Superior temporal gyrus (tissue), 1 donor: ENCODE measurements at regions not wholly inside any gene's neighbourhood (a gene's known extent, or its start where the extent isn't known, plus 50 kb on each side); places are given as distances from the start of the nearest gene placed in this dataset.

Experiments
- DNase-seq: peaks from one replicate; pipeline ENCODE4 v3.0.0-alpha.2; 2016; ENCODE audit errors: extremely low spot score

- peak; percentile 64 for DNase-seq
Observed at GRCh38 chr4:30870513-30870912, 150.3 kb downstream of the PCDH7 start.

- DNase-seq: no peak
Observed at GRCh38 chr4:30875658-30876269, 155.6 kb downstream of the PCDH7 start.

DNA sequence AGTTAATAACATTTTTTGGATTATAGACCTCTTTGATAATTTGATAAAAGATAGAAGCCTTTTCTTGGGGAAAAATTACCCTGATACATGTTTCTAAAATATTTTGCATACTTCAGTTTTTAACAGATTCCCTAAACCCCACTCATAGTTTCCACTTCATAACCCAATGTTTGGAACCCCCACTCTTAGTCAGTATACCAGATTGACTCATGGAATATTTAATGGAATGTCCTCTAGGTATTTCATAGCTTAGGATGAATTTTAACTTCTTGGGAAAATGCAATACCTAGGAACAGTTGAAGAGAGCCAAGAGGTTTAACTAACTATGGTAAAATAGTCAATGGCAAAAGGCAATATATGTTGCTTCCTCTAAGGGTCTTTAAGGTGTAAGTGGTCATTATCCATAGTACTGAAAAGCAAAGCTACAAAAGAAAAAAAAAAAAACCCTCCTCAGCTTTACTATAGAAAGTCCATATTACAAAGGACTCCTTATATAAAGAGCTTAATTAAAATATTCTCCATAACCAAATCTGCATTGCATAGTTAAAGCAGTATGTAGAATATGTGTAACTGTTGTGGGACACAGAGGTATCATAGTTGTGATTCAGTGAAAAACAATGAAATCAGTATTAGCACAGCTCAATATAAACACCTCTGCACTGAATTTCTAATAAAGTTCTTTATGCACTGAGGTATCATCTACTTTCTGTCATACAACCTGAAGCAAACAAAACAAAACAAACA is 159.9 kb downstream of the PCDH7 start:
- DNase-seq: no peak

GRCh38 chr4:30881985-30882384 is 161.8 kb downstream of the PCDH7 start:
- no peak for DNase-seq

DNA sequence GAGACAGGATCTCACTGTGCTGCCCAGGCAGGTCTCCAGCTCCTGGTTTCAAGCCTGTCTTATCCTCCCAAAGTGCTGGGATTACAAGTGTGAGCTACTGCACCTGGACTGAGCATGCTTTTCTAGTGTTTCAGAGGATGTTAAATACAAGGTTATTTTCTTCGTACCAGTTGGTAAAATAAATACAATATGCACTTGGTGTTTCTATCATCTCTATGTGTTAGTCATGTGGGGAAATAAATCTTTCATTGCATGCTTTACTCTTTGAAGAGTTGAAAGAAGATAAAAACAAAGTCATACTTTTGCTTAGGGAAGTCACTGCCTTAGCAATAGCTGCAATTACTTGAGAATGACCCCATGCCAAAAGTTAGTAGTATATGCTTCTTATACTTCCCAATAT is 162.3 kb downstream of the PCDH7 start:
- no peak for DNase-seq

DNA sequence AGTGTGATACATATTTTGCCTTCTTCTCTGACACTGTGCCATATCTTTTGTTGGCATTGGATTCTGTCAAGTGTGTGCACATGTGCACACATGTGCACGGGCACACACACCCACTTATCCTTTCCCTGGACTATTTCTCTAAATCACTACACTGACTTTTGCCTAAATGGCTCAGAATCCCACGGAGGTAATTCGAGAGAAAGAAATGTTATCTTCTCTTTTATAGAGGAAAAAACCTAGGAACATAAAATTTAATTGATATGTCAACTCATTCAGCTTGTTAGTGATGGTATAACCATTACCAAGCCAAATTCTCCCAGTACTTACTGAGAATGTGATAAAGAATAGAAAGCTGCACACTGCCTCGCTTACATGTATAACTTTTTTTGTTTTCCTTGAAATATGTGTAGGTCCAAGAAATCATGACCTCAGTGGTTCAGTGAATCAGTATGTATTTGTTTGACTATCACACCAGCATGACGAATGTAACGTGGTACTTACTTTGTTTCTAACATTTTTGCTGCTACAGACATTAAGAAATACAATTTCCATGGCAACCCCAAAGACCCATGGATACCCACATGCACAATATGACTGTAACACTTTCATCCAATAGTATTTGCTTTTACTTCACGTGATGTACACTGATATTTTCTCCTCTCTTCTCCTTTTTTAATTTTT is 163.0 kb downstream of the PCDH7 start:
- DNase-seq: no peak

GRCh38 chr4:30901461-30902451 is 181.6 kb downstream of the PCDH7 start:
- no peak for DNase-seq

DNA sequence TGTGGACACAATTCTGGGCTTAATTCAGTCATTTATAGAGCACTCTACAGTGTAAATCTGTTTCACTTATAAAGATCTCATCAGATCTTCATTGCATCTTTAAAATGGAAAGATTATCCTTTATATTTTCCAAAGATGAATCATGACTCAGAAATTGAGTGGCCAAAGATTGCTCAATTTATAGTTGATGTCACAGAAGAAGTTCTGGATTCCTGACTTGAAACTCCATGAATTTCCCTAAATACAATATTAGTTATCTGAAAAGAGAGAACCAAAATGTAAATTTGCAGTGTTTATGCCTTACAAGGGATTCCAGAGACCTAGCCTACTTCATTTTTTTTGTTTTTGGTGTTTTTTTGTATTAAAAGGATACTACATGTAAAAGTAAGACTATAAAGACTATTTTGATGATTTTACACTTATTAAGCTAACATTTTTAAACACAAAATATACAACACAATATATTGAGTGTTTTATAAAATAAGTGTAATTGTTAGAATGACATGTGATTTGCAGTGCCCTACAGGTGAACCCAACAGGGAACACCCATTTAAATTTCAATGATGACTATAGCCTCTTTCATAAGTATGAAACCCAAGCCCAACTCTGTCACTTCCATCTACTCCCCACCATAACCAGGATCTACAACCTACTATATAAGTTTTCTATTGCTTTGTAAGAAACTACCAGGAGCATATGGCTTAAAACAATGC is 183.5 kb downstream of the PCDH7 start:
- DNase-seq: no peak

DNA sequence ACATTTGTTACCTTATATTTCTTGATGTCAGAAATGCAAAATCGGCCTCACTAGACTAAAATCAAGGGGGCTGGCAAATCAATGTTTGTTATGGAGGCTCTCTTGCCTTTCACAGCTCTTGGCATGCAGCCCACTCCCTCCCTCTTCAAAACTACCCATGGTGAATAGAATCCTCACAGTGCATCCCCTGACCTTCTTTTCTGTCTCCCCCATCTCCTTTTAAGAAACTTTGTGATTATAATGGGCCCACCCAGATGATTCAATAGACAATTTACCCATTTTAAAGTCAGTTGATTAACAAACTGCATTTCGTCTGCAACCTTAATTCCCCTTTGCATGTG is 184.0 kb downstream of the PCDH7 start:
- no peak for DNase-seq

- DNase-seq: no peak
Observed at GRCh38 chr4:30904588-30904987, 184.4 kb downstream of the PCDH7 start.

GRCh38 chr4:30912098-30912714 is 192.0 kb downstream of the PCDH7 start:
- DNase-seq: no peak

- DNase-seq: no peak
Observed at GRCh38 chr4:30916337-30917274, 196.4 kb downstream of the PCDH7 start.

- DNase-seq: no peak
Observed at GRCh38 chr4:30917946-30918345, 197.8 kb downstream of the PCDH7 start.

DNA sequence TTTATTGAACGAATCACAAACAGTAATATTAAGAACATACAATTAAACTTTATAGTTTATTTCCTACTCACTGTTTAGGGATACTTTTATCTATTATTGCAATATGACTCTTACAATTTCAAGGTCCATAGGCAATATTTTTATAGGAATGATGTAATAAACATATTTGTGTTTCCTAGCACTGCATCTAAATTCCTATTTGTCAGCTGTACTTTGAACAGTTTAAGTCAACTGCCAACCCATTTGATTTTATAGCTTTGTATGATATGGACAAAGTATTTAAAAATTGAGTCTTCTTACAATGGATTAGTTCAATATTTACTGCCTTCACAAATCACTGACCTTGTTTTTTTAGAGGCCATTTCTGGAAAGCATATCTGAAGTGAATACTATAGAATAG is 199.3 kb downstream of the PCDH7 start:
- no peak for DNase-seq

GRCh38 chr4:30920043-30920442 is 199.9 kb downstream of the PCDH7 start:
- no peak for DNase-seq

DNA sequence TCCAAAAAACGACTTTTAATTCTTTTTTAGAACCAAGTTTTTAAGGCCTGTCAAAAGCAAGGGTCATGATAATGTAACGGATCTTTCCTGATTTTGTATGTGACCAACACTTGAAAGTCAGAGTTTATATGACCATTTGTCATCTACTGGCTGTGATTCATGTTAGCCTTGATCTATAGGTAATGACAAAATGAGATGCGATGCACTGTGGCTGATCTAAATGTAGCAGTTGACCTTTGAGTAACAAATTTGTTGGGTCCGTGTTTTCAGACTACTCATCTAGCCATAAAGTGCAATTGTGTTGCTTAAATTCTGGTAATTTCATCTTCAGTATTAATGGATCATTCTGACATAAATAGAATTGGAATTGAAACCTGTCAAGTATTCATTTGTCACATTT is 202.5 kb downstream of the PCDH7 start:
- no peak for DNase-seq

GRCh38 chr4:30924495-30924894 is 204.3 kb downstream of the PCDH7 start:
- DNase-seq: no peak

DNA sequence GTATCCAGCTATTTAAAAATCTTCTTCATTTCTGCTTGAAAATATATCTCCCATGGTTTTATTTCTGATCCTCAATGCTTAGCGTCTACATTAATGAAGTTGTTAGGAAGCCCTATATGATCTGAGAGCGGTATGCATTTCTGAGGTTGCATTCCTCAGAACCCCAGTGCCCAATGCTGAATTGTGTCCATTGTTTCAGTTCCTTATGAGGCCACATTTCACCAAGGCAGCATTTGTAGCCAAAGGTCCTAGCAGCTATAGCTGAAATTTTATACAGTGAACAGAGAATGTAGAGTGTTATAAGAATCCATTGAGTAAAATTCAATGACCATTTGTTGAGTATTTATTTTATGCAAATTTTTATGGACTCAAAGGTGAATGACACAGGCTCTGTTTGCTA is 209.5 kb downstream of the PCDH7 start:
- no peak for DNase-seq

DNA sequence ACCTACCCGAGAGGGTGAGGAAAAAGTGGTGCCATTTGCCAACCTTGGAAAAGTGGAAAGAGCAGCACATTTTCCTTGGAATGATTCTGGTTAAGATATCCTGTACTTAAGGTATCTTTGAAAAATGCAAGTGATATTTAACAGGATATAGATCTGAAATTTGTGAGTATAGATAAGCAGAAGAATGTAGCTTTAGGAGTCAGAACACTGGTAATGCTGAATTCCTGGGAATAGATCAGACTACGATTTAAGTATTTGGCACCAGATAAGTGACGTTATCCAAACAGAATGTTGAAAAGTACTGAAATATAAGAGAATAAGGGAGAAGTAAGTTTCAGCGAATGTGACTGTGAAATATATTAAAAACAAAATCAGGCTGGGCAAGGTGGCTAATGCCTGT is 210.1 kb downstream of the PCDH7 start:
- no peak for DNase-seq

GRCh38 chr4:30932581-30932980 is 212.4 kb downstream of the PCDH7 start:
- DNase-seq: no peak
